ENCODE measurements at regions not wholly inside any gene's neighbourhood (a gene's known extent, or its start where the extent isn't known, plus 50 kb on each side); places are given as distances from the start of the nearest gene placed in this dataset.
"Not testable (repeated sequence)": the region's sequence is repeated elsewhere in the genome, so short reads cannot be mapped to it uniquely, and the experiment has no call there.

DNA sequence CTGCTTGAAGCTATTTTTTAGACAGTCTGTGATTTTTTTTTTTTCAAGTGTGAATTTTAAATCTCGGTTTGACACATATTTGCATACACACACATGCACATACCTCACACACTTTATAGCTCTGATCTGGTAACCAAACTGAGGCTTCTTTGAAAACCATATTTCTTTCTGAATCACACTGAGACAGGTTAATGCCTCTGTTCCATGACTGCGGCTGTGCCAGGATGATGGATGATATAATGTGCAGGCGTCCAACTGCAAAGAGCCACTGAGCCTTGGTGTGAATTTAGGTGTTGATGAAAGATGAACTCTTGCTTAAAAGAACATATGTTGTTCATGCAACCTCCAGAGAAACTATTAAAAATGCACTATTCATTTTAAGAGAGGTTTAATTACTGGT, 504.0 kb upstream of the OLFM3 start:
- DNase-seq (ENCODE audit: low read depth): no peak
- TF ChIP-seq, protein P1, sequence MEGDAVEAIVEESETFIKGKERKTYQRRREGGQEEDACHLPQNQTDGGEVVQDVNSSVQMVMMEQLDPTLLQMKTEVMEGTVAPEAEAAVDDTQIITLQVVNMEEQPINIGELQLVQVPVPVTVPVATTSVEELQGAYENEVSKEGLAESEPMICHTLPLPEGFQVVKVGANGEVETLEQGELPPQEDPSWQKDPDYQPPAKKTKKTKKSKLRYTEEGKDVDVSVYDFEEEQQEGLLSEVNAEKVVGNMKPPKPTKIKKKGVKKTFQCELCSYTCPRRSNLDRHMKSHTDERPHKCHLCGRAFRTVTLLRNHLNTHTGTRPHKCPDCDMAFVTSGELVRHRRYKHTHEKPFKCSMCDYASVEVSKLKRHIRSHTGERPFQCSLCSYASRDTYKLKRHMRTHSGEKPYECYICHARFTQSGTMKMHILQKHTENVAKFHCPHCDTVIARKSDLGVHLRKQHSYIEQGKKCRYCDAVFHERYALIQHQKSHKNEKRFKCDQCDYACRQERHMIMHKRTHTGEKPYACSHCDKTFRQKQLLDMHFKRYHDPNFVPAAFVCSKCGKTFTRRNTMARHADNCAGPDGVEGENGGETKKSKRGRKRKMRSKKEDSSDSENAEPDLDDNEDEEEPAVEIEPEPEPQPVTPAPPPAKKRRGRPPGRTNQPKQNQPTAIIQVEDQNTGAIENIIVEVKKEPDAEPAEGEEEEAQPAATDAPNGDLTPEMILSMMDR (IDR thresholded peaks at IDR 0.05; ENCODE audit: insufficient read depth, low read length): no peak
- H3K4me3 ChIP-seq (ENCODE audit: low read depth, low read length): no peak overlapping the region

DNA sequence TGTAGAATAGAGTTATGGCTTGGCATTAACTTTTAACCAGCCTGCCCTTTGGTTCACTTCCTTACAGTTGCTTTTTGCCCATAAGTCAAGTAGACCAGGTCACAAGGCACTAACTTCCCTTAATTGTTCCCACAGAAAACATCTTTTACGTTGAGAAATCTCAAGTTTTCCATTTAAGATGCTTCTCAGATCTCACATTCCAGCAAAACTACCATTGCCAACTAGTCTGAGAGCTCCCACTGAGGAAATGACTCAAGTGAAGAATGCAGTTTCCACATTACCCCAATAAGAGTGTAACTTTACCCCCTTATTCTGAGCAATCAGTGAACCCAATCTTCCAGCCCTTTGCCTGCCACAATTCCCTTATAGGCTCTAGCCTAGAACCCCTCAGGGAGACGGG, 502.2 kb upstream of the OLFM3 start:
- H3K4me3 ChIP-seq (ENCODE audit: low read depth, low read length): no peak overlapping the region
- DNase-seq (ENCODE audit: low read depth): no peak
- TF ChIP-seq, protein P1 (IDR thresholded peaks at IDR 0.05; ENCODE audit: insufficient read depth, low read length): no peak

DNA sequence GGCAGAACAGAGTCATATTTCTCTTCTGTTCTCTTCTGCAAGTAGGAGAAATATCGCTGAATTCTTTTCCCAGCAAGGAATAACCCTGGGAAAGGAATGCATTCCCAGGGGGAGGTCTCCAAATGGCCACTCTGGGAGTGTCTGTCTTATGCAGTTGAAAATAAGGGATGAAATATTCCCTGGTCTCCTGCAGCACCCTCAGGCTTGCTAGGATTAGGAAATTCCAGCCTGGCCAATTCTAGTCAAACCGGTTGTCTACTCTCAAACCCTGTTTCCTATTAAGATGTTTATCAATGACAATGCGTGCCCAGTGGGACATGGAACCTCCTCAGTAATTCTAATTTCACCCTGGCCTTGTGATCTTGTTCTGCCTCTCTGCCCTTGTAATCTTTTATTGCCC, 501.1 kb upstream of the OLFM3 start:
- DNase-seq (ENCODE audit: low read depth); H3K4me3 ChIP-seq (ENCODE audit: low read depth, low read length): not testable (repeated sequence)

DNA sequence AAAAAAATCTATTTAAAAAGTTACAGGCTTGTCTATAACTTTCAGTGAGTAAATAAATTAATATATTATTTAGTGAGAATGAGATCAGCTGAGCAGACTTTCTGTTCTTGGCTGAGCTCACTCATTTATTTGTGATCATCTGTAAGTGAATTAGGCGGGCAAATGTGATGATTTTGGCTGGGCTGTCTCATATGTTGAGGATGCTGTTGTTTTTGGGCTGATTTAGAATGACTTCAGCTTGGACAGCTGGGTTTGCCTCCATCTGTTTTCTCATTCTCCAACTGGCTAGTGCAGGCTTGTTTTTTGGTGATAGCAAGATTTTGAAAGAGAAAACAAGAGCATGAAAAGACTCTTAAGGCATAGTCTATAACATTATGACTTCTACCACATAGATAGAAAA, 475.8 kb upstream of the OLFM3 start:
- no peak for DNase-seq (ENCODE audit: low read depth)
- H3K4me3 ChIP-seq (ENCODE audit: low read depth, low read length): no peak overlapping the region
- TF ChIP-seq, protein P1 (IDR thresholded peaks at IDR 0.05; ENCODE audit: insufficient read depth, low read length): no peak

DNA sequence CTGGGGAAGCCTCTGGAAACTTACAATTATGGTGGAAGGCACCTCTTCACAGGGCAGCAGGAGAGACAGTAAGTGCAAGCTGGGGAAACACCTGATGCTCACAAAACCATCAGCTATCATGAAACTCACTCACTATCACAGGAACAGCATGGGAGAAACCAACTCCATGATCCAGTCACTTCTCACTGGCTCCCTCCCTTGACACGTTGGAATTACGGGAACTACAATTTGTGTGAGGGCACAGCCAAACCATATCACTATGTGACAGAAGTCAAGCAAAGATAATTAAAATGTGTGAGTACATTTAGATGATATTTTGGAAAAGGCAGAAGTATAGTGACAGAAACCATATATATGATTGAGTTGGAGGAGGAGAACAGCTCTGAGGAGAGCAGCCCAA, 474.0 kb upstream of the OLFM3 start:
- DNase-seq (ENCODE audit: low read depth): no peak
- H3K4me3 ChIP-seq (ENCODE audit: low read depth, low read length): no peak overlapping the region
- TF ChIP-seq, protein P1 (IDR thresholded peaks at IDR 0.05; ENCODE audit: insufficient read depth, low read length): no peak

DNA sequence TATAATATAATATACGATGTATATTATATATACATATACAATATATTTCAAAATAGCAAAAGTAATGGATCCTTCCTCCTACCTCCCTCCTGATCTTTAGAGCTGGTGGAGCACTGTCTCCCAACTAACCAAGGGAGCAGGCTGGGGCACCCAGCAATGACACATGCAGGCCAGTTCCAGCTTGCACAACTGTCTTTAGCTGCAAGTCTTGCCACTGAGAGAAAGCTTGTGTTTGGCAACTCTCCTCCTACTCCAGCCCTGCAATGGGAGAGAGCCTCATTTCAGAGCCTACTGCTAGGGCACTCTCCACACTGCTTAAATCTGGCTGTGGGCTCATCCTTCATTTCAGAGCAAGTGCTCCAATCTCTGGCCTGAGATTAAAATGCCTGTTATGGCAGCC, 469.8 kb upstream of the OLFM3 start:
- DNase-seq (ENCODE audit: low read depth): no peak
- TF ChIP-seq, protein P1 (IDR thresholded peaks at IDR 0.05; ENCODE audit: insufficient read depth, low read length): no peak
- H3K4me3 ChIP-seq (ENCODE audit: low read depth, low read length): no peak overlapping the region

DNA sequence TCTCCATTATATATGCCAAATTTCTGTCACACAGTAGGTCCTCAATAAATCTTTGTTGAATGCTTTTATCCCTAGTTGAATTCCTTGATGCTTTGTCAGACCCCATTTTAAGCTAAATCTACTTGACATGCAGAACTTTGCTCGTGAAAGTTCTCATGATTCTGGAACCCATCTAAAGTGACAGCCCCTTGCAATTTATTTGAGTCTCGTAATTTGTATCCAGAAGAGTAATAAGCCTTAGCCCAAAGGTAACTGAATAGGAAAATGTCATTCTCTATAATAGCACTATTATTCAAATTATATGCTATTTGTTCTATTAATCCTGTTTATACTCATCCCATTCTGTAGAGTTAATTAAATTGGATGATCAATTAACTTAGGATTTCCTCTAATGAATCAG, 466.6 kb upstream of the OLFM3 start:
- no peak overlapping the region for H3K4me3 ChIP-seq (ENCODE audit: low read depth, low read length)
- no peak for DNase-seq (ENCODE audit: low read depth)
- TF ChIP-seq, protein P1 (IDR thresholded peaks at IDR 0.05; ENCODE audit: insufficient read depth, low read length): no peak

DNA sequence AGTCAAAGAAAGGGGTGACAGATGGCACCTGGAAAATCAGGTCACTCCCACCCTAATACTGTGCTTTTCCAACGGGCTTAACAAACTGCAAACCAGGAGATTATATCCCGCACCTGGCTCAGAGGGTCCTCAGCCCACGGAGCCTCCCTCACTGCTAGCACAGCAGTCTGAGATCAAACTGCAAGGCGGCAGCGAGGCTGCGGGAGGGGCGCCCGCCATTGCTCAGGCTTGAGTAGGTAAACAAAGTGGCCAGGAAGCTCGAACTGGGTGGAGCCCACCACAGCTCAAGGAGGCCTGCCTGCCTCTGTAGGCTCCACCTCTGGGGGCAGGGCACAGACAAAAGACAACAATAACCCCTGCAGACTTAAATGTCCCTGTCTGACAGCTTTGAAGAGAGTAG, 445.6 kb upstream of the OLFM3 start:
- DNase-seq (ENCODE audit: low read depth): not testable (repeated sequence)

More for the DNA sequence above, 445.6 kb upstream of the OLFM3 start:
- not testable (repeated sequence) for H3K4me3 ChIP-seq (ENCODE audit: low read depth, low read length)
